Activated CD8-positive, alpha-beta T cell treated with anti-CD3 and anti-CD28 coated beads for 36 hours (primary cell): ENCODE measurements at regions not wholly inside any gene's neighbourhood (a gene's known extent, or its start where the extent isn't known, plus 50 kb on each side); places are given as distances from the start of the nearest gene placed in this dataset.

Experiments
- ATAC-seq: fragments of 200-7000 bp; cut with Tn5 transposase; one replicate; pipeline ENCODE4 v1.10.0; 2021; ENCODE audit warnings: mild to moderate bottlenecking, moderate library complexity
- CTCF ChIA-PET: fragments of 350-600 bp; sonication (Branson Sonifier 250); formaldehyde crosslinking; loops from one replicate; lab custom pipeline; 2021; ENCODE audit warnings: antibody characterized with exemption; lab: Charles Lee
- POLR2A ChIA-PET: fragments of 350-600 bp; sonication (Branson Sonifier 250); formaldehyde crosslinking; loops from one replicate; lab custom pipeline; 2021; ENCODE audit warnings: antibody characterized with exemption; lab: Charles Lee
- DNase-seq: peaks from one replicate; pipeline ENCODE4 v3.0.0-alpha.2; 2020
- H3K27ac Mint-ChIP-seq: one replicate; pipeline ENCODE4 v1.8.0; 2021; ENCODE audit warnings: mild to moderate bottlenecking, mixed read lengths
- H3K27me3 Mint-ChIP-seq: one replicate; pipeline ENCODE4 v1.8.0; 2021; ENCODE audit warnings: mixed read lengths
- H3K36me3 Mint-ChIP-seq: one replicate; pipeline ENCODE4 v1.8.0; 2021; ENCODE audit warnings: low read depth, mixed read lengths
- H3K4me1 Mint-ChIP-seq: one replicate; pipeline ENCODE4 v1.8.0; 2021; ENCODE audit warnings: low read depth, mixed read lengths
- H3K4me3 Mint-ChIP-seq: one replicate; pipeline ENCODE4 v1.8.0; 2021; ENCODE audit warnings: mild to moderate bottlenecking, moderate library complexity, mixed read lengths
- H3K9me3 Mint-ChIP-seq: one replicate; pipeline ENCODE4 v1.8.0; 2021; ENCODE audit warnings: mixed read lengths
- CTCF ChIP-seq: fragments of 200-600 bp; IDR thresholded peaks from one replicate; pipeline ENCODE4 v1.8.0; 2022; ENCODE audit warnings: antibody characterized with exemption, mild to moderate bottlenecking
- intact Hi-C: fragments of 100-400 bp; cut with micrococcal nuclease; formaldehyde crosslinking; loops from one replicate; pipeline ENCODE4 v1.10.0; 2022

- intact Hi-C loops = no loop called here
- CTCF ChIA-PET = no interaction called here
- Mint-ChIP-seq H3K27ac (no peak overlapping the region), H3K9me3 (no peaks in the 10 kb centered on the region), H3K36me3 (no peaks in the 10 kb centered on the region), H3K4me1 (peaks cover 5% of the 10 kb centered on the region), H3K4me3 (no peak overlapping the region), H3K27me3 (no peaks in the 10 kb centered on the region)
- DNase-seq (no peak), ATAC-seq (no peak)
- POLR2A ChIA-PET = interaction anchor here (0.7 kb wide), 1 partner anchor 132 kb away, joined by 3 read pairs; no protein-coding TSS in a partner anchor
- TF ChIP-seq CTCF = no peak
Observed at GRCh38 chrX:20487227-20487626, 220.5 kb upstream of the RPS6KA3 start.

GRCh38 chrX:20481632-20482031 lies 214.9 kb upstream of the RPS6KA3 start:
- H3K36me3 Mint-ChIP-seq = no peaks in the 10 kb centered on the region
- TF ChIP-seq CTCF = no peak
- POLR2A ChIA-PET = no interaction called here
- H3K4me1 Mint-ChIP-seq = no peaks in the 10 kb centered on the region
- H3K4me3 Mint-ChIP-seq = no peak overlapping the region
- H3K27ac Mint-ChIP-seq = no peak overlapping the region
- ATAC-seq (no peak), DNase-seq (no peak)
- H3K9me3 Mint-ChIP-seq = no peaks in the 10 kb centered on the region
- CTCF ChIA-PET = no interaction called here
- no peaks in the 10 kb centered on the region for H3K27me3 Mint-ChIP-seq
- intact Hi-C loops = no loop called here

DNA sequence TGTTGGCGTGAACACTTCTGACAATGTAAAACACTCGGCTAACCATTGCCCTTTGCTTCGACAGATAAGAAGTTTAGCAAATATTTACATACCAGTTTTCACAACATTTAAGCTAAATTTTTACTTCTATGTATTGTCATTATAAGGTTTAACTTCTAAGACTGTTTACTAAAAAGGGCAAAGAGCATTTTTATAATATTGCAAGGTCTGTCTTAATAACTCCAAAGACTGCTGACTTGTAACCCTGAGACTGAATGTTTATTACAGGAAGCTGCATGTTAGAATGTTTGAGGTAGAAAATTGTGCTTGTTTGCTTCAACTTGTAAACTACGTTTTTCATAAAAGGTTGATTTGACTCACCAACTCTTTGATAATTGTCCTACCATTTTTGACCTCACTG lies 213.2 kb upstream of the RPS6KA3 start:
- TF ChIP-seq CTCF = no peak
- POLR2A ChIA-PET = no interaction called here
- H3K4me1 Mint-ChIP-seq = no peaks in the 10 kb centered on the region
- intact Hi-C loops = no loop called here
- no peaks in the 10 kb centered on the region for H3K9me3 Mint-ChIP-seq
- ATAC-seq (no peak), DNase-seq (no peak)
- no peak overlapping the region for H3K27ac Mint-ChIP-seq
- CTCF ChIA-PET = interaction anchor here (1.5 kb wide), 1 partner anchor 13 kb away, joined by 4 read pairs; no protein-coding TSS in a partner anchor
- no peak overlapping the region for H3K4me3 Mint-ChIP-seq
- H3K36me3 Mint-ChIP-seq = no peaks in the 10 kb centered on the region
- H3K27me3 Mint-ChIP-seq = no peaks in the 10 kb centered on the region

- CTCF ChIA-PET = no interaction called here
- intact Hi-C loops = no loop called here
- H3K4me1 Mint-ChIP-seq = no peaks in the 10 kb centered on the region
Observed at GRCh38 chrX:20479048-20479447, 212.3 kb upstream of the RPS6KA3 start.

More at GRCh38 chrX:20479048-20479447, 212.3 kb upstream of the RPS6KA3 start:
- no peaks in the 10 kb centered on the region for H3K9me3 Mint-ChIP-seq
- no peak for ATAC-seq
- no peak for TF ChIP-seq CTCF
- no peak for DNase-seq
- no peak overlapping the region for H3K27ac Mint-ChIP-seq
- H3K4me3 Mint-ChIP-seq = no peak overlapping the region
- POLR2A ChIA-PET = interaction anchor here (0.5 kb wide), 1 partner anchor 35 kb away, joined by 3 read pairs; no protein-coding TSS in a partner anchor
- no peaks in the 10 kb centered on the region for H3K27me3 Mint-ChIP-seq
- H3K36me3 Mint-ChIP-seq = no peaks in the 10 kb centered on the region
